ENCODE measurements at regions not wholly inside any gene's neighbourhood (a gene's known extent, or its start where the extent isn't known, plus 50 kb on each side); places are given as distances from the start of the nearest gene placed in this dataset.

- no peak overlapping the region for H3K14ac ChIP-seq (replicated peaks; ENCODE audit: low read depth, low read length)
Observed at GRCh38 chr13:88622362-88622973, 951.3 kb downstream of the SLITRK5 start.

More at GRCh38 chr13:88622362-88622973, 951.3 kb downstream of the SLITRK5 start:
- Histone ChIP-seq H2BK120ac (ENCODE audit: low read depth, low read length) (no peak overlapping the region), H3K23ac (ENCODE audit: low read depth, low read length) (no peak overlapping the region), H4K91ac (ENCODE audit: insufficient read depth, low read depth, low read length) (no peak overlapping the region), H2BK5ac (ENCODE audit: low read depth, low read length, poor library complexity, severe bottlenecking) (no peak overlapping the region), H3K56ac (ENCODE audit: extremely low read depth, insufficient read depth, low read length) (no peak overlapping the region), H3K4ac (ENCODE audit: low read depth, low read length) (no peak overlapping the region), H3K4me3 (ENCODE audit: insufficient read depth, low read depth, low read length) (no peak overlapping the region), H4K5ac (ENCODE audit: low read depth, low read length) (no peak overlapping the region), H3K4me1 (ENCODE audit: control insufficient read depth, insufficient read depth, low read length) (no peaks in the 10 kb centered on the region), H3K18ac (ENCODE audit: low read depth, low read length) (no peak overlapping the region), H2AK9ac (replicated peaks; ENCODE audit: low read depth, low read length, poor library complexity) (no peak overlapping the region), H4K20me1 (ENCODE audit: insufficient read depth, low read length) (no peaks in the 10 kb centered on the region), H3K9ac (ENCODE audit: low read depth, low read length) (no peak overlapping the region), H3K4me2 (ENCODE audit: low read depth, low read length) (no peak overlapping the region), H3K9me3 (ENCODE audit: control insufficient read depth, insufficient read depth, low read length) (peaks cover 9% of the 10 kb centered on the region), H3K36me3 (ENCODE audit: control insufficient read depth, insufficient read depth, low read length) (no peaks in the 10 kb centered on the region), H2AFZ (replicated peaks; ENCODE audit: low read length, poor library complexity) (no peak overlapping the region), H2BK15ac (ENCODE audit: low read depth, low read length) (no peak overlapping the region), H3K79me1 (ENCODE audit: low read depth in 1 of 2, low read length in 2 of 2) (no peaks in the 10 kb centered on the region), H3K9me1 (ENCODE audit: insufficient read depth, low read length) (no peaks in the 10 kb centered on the region), H2AK5ac (ENCODE audit: low read depth, low read length) (no peak overlapping the region), H4K8ac (ENCODE audit: low read depth in 2 of 2, low read length in 2 of 2) (no peak overlapping the region), H2BK20ac (ENCODE audit: low read depth, low read length) (no peak overlapping the region), H3K27ac (ENCODE audit: insufficient read depth, low read length) (no peak overlapping the region), H3K27me3 (ENCODE audit: control insufficient read depth, insufficient read depth, low read length) (no peaks in the 10 kb centered on the region)
- WGBS, 2 experiments (ENCODE audit: extremely low coverage in 2 of 2, insufficient read length in 1 of 2) = no CpG with 5 or more reads among the region's 2 CpGs
- ChIA-PET POLR2A (ENCODE audit: unreplicated experiment) (no interaction called here), CTCF (interaction anchor here (0.6 kb wide), 1 partner anchor 674 kb away, joined by 3 read pairs; no protein-coding TSS in a partner anchor)
- in situ Hi-C loops (cut with MboI; ENCODE audit: low sequenced_read_pairs) = no loop called here
- DNase-seq (no peak), ATAC-seq (ENCODE audit: low read depth) (no peak)
- no peak for TF ChIP-seq MXI1 (IDR thresholded peaks at IDR 0.05; ENCODE audit: borderline replicate concordance, low read depth, low read length)
- TF ChIP-seq RFX5 (IDR thresholded peaks at IDR 0.05; ENCODE audit: low read depth, low read length) = no peak
- no peak for TF ChIP-seq BHLHE40 (IDR thresholded peaks at IDR 0.05; ENCODE audit: low read depth, low read length)
- TF ChIP-seq MAZ (IDR thresholded peaks at IDR 0.05; ENCODE audit: borderline replicate concordance, low read depth, low read length) = no peak
- TF ChIP-seq USF2 (IDR thresholded peaks at IDR 0.05; ENCODE audit: low read depth, low read length) = no peak
- no peak for TF ChIP-seq MAFK (IDR thresholded peaks at IDR 0.05; ENCODE audit: low read depth, low read length)
- TF ChIP-seq, protein P1, sequence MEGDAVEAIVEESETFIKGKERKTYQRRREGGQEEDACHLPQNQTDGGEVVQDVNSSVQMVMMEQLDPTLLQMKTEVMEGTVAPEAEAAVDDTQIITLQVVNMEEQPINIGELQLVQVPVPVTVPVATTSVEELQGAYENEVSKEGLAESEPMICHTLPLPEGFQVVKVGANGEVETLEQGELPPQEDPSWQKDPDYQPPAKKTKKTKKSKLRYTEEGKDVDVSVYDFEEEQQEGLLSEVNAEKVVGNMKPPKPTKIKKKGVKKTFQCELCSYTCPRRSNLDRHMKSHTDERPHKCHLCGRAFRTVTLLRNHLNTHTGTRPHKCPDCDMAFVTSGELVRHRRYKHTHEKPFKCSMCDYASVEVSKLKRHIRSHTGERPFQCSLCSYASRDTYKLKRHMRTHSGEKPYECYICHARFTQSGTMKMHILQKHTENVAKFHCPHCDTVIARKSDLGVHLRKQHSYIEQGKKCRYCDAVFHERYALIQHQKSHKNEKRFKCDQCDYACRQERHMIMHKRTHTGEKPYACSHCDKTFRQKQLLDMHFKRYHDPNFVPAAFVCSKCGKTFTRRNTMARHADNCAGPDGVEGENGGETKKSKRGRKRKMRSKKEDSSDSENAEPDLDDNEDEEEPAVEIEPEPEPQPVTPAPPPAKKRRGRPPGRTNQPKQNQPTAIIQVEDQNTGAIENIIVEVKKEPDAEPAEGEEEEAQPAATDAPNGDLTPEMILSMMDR (conservative IDR thresholded peaks at IDR 0.05; ENCODE audit: low read depth, low read length) = no peak
- no peak for TF ChIP-seq SMC3 (IDR thresholded peaks at IDR 0.05; ENCODE audit: low read depth, low read length)
- TF ChIP-seq NFE2L2 (IDR thresholded peaks at IDR 0.05; ENCODE audit: low read depth, low read length) = no peak
- TF ChIP-seq CEBPB (IDR thresholded peaks at IDR 0.05; ENCODE audit: low read depth, low read length) = no peak
- no peak for TF ChIP-seq FOS (IDR thresholded peaks at IDR 0.05; ENCODE audit: low read depth, low read length)
- TF ChIP-seq RAD21 (IDR thresholded peaks at IDR 0.05; ENCODE audit: low read length) = no peak
- TF ChIP-seq RCOR1 (IDR thresholded peaks at IDR 0.05; ENCODE audit: insufficient replicate concordance, low read length) = no peak
- TF ChIP-seq CHD1 (IDR thresholded peaks at IDR 0.05; ENCODE audit: low read depth, low read length) = no peak
- no peak for TF ChIP-seq ELK1 (IDR thresholded peaks at IDR 0.05; ENCODE audit: borderline replicate concordance, low read depth, low read length)
- no TSS peak for BruUV-seq (replicated peaks)
- dilution Hi-C loops (cut with HindIII; ENCODE audit: low sequenced_read_pairs, unreplicated experiment) = no loop called here
- intact Hi-C loops (cut with micrococcal nuclease) = no loop called here

All from IMR-90 (cell line).